OCI-M2 (cell line): ENCODE measurements at regions not wholly inside any gene's neighbourhood (a gene's known extent, or its start where the extent isn't known, plus 50 kb on each side); places are given as distances from the start of the nearest gene placed in this dataset.
"Not testable (repeated sequence)": the region's sequence is repeated elsewhere in the genome, so short reads cannot be mapped to it uniquely, and the experiment has no call there.

Experiments
- DNase-seq: peaks from one replicate; lab custom pipeline; 2025; ENCODE audit not compliant: unreplicated experiment; lab: John Stamatoyannopoulos, UW

GRCh38 chr3:81998139-81998755 is 236.8 kb upstream of the GBE1 start:
- no peak for DNase-seq

DNA sequence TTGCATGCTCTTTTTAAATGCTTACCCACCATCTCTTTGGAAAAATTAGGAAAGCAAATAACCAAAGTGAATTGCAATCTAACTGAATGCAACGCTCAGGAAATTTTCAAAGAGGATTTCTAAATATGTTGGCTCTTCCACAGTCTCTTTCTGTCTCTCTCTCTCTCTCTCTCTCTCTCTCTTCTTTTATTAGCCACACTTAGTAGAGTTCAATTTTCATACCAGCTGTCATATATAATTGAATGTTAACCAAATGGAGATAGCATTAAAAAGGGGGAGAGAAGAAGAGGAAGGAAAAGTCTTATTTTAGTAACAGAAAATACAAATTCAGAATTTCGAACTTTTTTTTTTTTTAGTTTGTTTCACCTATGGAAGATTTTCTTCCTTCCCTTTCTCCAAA is 235.9 kb upstream of the GBE1 start:
- no peak for DNase-seq

GRCh38 chr3:81995329-81995728 is 233.9 kb upstream of the GBE1 start:
- no peak for DNase-seq

DNA sequence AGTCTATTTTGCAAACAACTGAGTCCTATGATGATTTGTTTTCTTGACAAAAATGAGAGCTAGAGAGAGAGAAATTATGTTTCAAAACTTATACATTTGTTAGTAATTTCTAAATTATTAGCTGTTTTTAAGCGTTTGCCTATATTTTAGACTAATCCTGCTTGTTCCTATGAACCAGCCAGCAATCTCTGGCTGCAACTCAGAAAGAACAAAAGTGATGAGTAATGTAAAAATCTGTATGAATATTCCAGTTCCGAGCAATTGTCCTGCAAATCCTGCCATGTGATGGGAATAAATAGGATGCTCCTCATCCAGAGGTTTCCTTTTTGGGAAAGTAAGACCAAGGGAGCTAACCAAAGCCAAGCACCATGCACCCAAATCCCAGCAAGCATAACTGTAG is 228.3 kb upstream of the GBE1 start:
- DNase-seq: no peak

- DNase-seq: no peak
Observed at GRCh38 chr3:81989274-81989673, 227.8 kb upstream of the GBE1 start.

- DNase-seq: not testable (repeated sequence)
Observed at GRCh38 chr3:81987412-81987811, 226.0 kb upstream of the GBE1 start.

GRCh38 chr3:81985996-81986723 is 224.7 kb upstream of the GBE1 start:
- no peak for DNase-seq

DNA sequence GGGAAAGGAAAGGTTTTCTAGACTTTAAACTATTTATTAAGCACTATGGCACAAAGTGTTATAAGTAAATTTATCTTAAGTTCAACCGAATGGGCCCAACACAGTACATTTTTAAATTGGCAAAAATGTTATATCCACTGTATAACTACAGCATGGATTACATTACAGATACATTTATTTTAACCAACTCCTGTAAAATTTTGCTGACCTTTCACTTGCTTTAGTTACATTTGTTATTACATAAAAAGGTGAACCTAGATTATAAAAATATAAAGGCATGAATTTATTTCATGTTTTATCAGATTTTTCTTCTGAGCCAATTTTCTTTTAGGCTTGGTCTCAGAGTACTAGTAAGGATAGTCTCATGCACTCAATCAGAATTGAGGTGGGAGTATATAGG is 221.9 kb upstream of the GBE1 start:
- DNase-seq: no peak

- DNase-seq: no peak
Observed at GRCh38 chr3:81980596-81981494, 219.4 kb upstream of the GBE1 start.

DNA sequence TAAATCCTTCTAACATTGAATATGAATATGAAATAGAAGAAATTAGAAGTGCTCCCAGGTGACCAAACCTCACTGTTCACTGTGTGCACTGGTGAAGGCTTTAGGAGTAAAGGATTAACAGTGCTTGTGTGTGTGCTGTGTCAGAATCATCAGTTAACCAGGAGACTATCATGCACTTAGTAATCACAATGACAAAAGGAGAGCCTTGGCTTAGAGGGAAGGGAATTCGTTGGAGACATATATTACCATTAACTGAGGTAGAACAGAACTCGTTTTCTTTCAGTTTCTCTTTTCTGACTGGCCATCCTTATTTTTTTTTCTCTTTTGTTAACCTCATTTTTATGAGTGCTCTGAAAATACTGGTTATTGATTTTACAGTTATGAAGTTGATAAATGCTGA is 213.3 kb upstream of the GBE1 start:
- DNase-seq: no peak

- no peak for DNase-seq
Observed at GRCh38 chr3:81968658-81969057, 207.2 kb upstream of the GBE1 start.

GRCh38 chr3:81967393-81967792 is 205.9 kb upstream of the GBE1 start:
- no peak for DNase-seq

GRCh38 chr3:81965696-81966095 is 204.3 kb upstream of the GBE1 start:
- no peak for DNase-seq

GRCh38 chr3:81962396-81962795 is 201.0 kb upstream of the GBE1 start:
- DNase-seq: no peak

GRCh38 chr3:81958972-81959640 is 197.7 kb upstream of the GBE1 start:
- no peak for DNase-seq

GRCh38 chr3:81955878-81956277 is 194.4 kb upstream of the GBE1 start:
- DNase-seq: no peak

- no peak for DNase-seq
Observed at GRCh38 chr3:81953111-81953510, 191.7 kb upstream of the GBE1 start.

- DNase-seq: no peak
Observed at GRCh38 chr3:81952141-81952540, 190.7 kb upstream of the GBE1 start.

DNA sequence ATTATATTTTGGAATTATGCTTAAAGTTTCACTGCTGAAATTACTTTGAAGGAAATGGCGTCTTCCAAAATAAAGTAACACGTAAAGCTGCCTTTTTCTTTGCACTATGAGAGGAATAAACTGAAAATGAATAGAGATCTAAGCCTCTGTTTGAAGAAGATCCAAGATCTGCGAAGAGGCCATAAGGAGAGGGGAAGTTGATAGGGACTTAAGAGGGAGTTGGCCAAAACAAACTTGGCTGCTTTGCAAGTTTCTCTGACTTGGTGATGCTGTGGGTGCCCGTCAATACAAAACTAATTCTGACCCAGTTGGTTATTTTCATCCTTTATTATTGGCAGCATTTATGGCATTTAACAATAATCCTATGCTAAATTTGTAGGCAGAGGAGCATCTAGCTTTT is 190.2 kb upstream of the GBE1 start:
- no peak for DNase-seq

- no peak for DNase-seq
Observed at GRCh38 chr3:81951106-81951505, 189.7 kb upstream of the GBE1 start.

DNA sequence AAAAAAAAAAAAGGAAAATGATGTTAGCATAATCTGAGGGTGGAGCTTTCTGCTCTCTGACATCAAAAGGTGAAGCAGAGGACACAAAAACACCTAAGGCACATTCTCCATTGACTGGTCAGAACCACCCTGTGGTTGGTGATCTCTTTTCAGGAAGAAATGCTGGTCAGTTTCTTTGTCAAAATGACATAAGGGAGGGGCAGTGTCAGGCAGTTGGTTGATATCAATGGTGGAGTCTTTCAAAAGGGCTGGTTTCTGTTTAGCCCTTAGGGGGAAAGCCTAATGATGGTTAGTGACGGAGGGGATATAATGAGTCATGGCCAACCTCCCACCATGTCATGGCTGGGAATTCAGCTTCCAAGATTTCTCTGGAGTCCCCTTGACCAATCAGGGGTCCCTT is 185.9 kb upstream of the GBE1 start:
- DNase-seq: no peak
